Transverse colon (tissue), 3 donors: ENCODE measurements at regions not wholly inside any gene's neighbourhood (a gene's known extent, or its start where the extent isn't known, plus 50 kb on each side); places are given as distances from the start of the nearest gene placed in this dataset.

Experiments
- CTCF ChIP-seq, 5 experiments: fragments of 200-600 bp in 3 of 5; fragments of 450-650 bp in 2 of 5; sonication (generic) in 3 of 5; IDR thresholded peaks; 1 replicate in 2 of 5; 2 replicates in 3 of 5; pipeline ENCODE4 v1.5.1; 2016 to 2017; ENCODE audit warnings: antibody characterized with exemption in 5 of 5, inconsistent platforms in 3 of 5, mild to moderate bottlenecking in 2 of 5, moderate library complexity in 1 of 5
- EP300 ChIP-seq: sonication (generic); formaldehyde crosslinking; IDR thresholded peaks from one replicate; pipeline ENCODE4 v1.6.1; 2017; ENCODE audit warnings: antibody characterized with exemption, low read depth

DNA sequence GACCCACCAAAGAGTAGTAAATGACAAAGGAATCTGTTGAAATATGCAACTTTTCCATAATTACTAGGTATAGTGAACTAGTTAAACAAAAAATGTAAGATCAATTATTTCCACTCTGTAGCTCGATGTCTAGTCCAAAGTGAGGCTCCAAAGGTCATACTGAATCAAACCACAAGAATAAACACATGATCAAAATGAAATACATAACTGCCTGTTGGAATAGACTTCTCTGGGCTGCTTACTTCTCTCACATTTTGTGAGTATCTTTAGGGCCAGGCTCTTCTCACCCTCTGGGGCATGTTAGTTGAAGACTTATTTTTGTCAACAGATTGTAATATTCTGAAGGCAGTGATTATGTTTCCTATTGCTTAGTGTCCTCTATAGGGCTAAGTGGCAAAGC is 103.7 kb upstream of the TMEM170B start:
- no peak for TF ChIP-seq CTCF (IDR thresholded peaks at IDR 0.05)
- TF ChIP-seq EP300, result no peak
